H9 (cell line): ENCODE measurements at regions not wholly inside any gene's neighbourhood (a gene's known extent, or its start where the extent isn't known, plus 50 kb on each side); places are given as distances from the start of the nearest gene placed in this dataset.

Source experiments
- DNase-seq: peaks from one replicate; pipeline ENCODE4 v3.0.0-alpha.2; 2017
- H2AFZ ChIP-seq: one replicate; pipeline ENCODE4 v1.6.1; 2013; ENCODE audit warnings: mild to moderate bottlenecking, low read length, control low read depth, moderate library complexity
- H2AK5ac ChIP-seq: 2 replicates; pipeline ENCODE4 v1.6.1; 2013; ENCODE audit warnings: low read length, control low read depth, mixed read lengths; ENCODE audit not compliant: insufficient read length
- H2BK120ac ChIP-seq: one replicate; pipeline ENCODE4 v1.6.1; 2013; ENCODE audit warnings: low read depth, mild to moderate bottlenecking, low read length, control low read depth, inconsistent platforms; ENCODE audit not compliant: poor library complexity, severe bottlenecking
- H2BK12ac ChIP-seq: 2 replicates; pipeline ENCODE4 v1.6.1; 2013; ENCODE audit warnings: low read length, control low read depth, mixed read lengths, low read depth; ENCODE audit not compliant: insufficient read length
- H2BK15ac ChIP-seq: 2 replicates; pipeline ENCODE4 v1.6.1; 2013; ENCODE audit warnings: low read depth, low read length, control low read depth
- H2BK20ac ChIP-seq: one replicate; pipeline ENCODE4 v1.6.1; 2013; ENCODE audit warnings: low read depth, mild to moderate bottlenecking, low read length, control low read depth, inconsistent platforms; ENCODE audit not compliant: poor library complexity, severe bottlenecking
- H2BK5ac ChIP-seq: 2 replicates; pipeline ENCODE4 v1.6.1; 2013; ENCODE audit warnings: low read length, control low read depth, mixed read lengths; ENCODE audit not compliant: insufficient read length
- H3K14ac ChIP-seq: 2 replicates; pipeline ENCODE4 v1.6.1; 2013; ENCODE audit warnings: low read length, control low read depth; ENCODE audit not compliant: insufficient read depth
- H3K18ac ChIP-seq: 2 replicates; pipeline ENCODE4 v1.6.1; 2013; ENCODE audit warnings: low read depth, mild to moderate bottlenecking, mixed read lengths, low read length, control low read depth; ENCODE audit not compliant: insufficient read length
- H3K23ac ChIP-seq: 2 replicates; pipeline ENCODE4 v1.6.1; 2013; ENCODE audit warnings: low read length, control low read depth, mixed read lengths, low read depth; ENCODE audit not compliant: insufficient read length
- H3K23me2 ChIP-seq: 2 replicates; pipeline ENCODE4 v1.6.1; 2013; ENCODE audit warnings: low read depth, mild to moderate bottlenecking, mixed read lengths, low read length, control low read depth; ENCODE audit not compliant: insufficient read length, poor library complexity, severe bottlenecking
- H3K27ac ChIP-seq: 2 replicates; pipeline ENCODE4 v1.5.1; 2013; ENCODE audit warnings: low read length, control low read depth, mixed read lengths, low read depth; ENCODE audit not compliant: insufficient read length
- H3K27me3 ChIP-seq: 2 replicates; pipeline ENCODE4 v1.6.1; 2013; ENCODE audit warnings: low read length, control low read depth, inconsistent platforms; ENCODE audit not compliant: insufficient read depth
- H3K4ac ChIP-seq: 2 replicates; pipeline ENCODE4 v1.6.1; 2013; ENCODE audit warnings: low read depth, mild to moderate bottlenecking, control low read depth, inconsistent platforms, low read length, moderate library complexity
- H3K4me1 ChIP-seq: 2 replicates; pipeline ENCODE4 v1.6.1; 2013; ENCODE audit warnings: low read length, control low read depth, inconsistent platforms; ENCODE audit not compliant: insufficient read depth
- H3K4me2 ChIP-seq: 2 replicates; pipeline ENCODE4 v1.6.1; 2013; ENCODE audit warnings: low read length, control low read depth, mixed read lengths; ENCODE audit not compliant: insufficient read length, insufficient read depth
- H3K56ac ChIP-seq: 2 replicates; pipeline ENCODE4 v1.6.1; 2013; ENCODE audit warnings: low read depth, mild to moderate bottlenecking, mixed read lengths, low read length, control low read depth; ENCODE audit not compliant: insufficient read length
- H3K79me1 ChIP-seq: 2 replicates; pipeline ENCODE4 v1.6.1; 2013; ENCODE audit warnings: low read depth, mild to moderate bottlenecking, moderate library complexity, low read length, control low read depth, inconsistent platforms; ENCODE audit not compliant: insufficient read depth, poor library complexity, severe bottlenecking
- H3K79me2 ChIP-seq: 2 replicates; pipeline ENCODE4 v1.6.1; 2013; ENCODE audit warnings: low read length, control low read depth, inconsistent platforms; ENCODE audit not compliant: insufficient read depth
- H3K9ac ChIP-seq: 2 replicates; pipeline ENCODE4 v1.6.1; 2013; ENCODE audit warnings: low read length, control low read depth, mixed read lengths; ENCODE audit not compliant: insufficient read length; ENCODE audit errors: extremely low read depth
- H3K9me3 ChIP-seq: one replicate; pipeline ENCODE4 v1.6.1; 2013; ENCODE audit warnings: low read depth, low read length, inconsistent platforms; ENCODE audit not compliant: control insufficient read depth
- H3T11ph ChIP-seq: one replicate; pipeline ENCODE4 v1.6.1; 2013; ENCODE audit warnings: mild to moderate bottlenecking, low read length, control low read depth, inconsistent platforms
- H4K20me1 ChIP-seq: one replicate; pipeline ENCODE4 v1.6.1; 2013; ENCODE audit not compliant: control insufficient read depth, insufficient read length, insufficient read depth
- H4K5ac ChIP-seq: 2 replicates; pipeline ENCODE4 v1.6.1; 2013; ENCODE audit warnings: low read depth, mild to moderate bottlenecking, mixed read lengths, low read length, control low read depth; ENCODE audit not compliant: insufficient read length
- H4K8ac ChIP-seq: replicated peaks from 2 replicates; pipeline ENCODE4 v1.6.1; 2013; ENCODE audit warnings: low read length, control low read depth, mixed read lengths, low read depth; ENCODE audit not compliant: insufficient read length
- H4K91ac ChIP-seq: 2 replicates; pipeline ENCODE4 v1.6.1; 2013; ENCODE audit warnings: low read depth, mild to moderate bottlenecking, moderate library complexity, mixed read lengths, low read length, control low read depth; ENCODE audit not compliant: insufficient read length
- H3K27ac Mint-ChIP-seq, 3 experiments: 2 replicates in 2 of 3; 3 replicates in 1 of 3; pipeline ENCODE4 v1.8.0; 2020 to 2021; ENCODE audit warnings: mixed read lengths in 3 of 3, mild to moderate bottlenecking in 1 of 3, moderate library complexity in 1 of 3
- H3K27me3 Mint-ChIP-seq: 2 replicates; pipeline ENCODE4 v1.8.0; 2021; ENCODE audit warnings: low read depth, mild to moderate bottlenecking, moderate library complexity, mixed read lengths
- H3K36me3 Mint-ChIP-seq, 3 experiments: 2 replicates in 2 of 3; 3 replicates in 1 of 3; pipeline ENCODE4 v1.8.0; 2020 to 2021; ENCODE audit warnings: low read depth in 3 of 3, mixed read lengths in 3 of 3; ENCODE audit not compliant: insufficient read depth in 1 of 3
- H3K4me1 Mint-ChIP-seq, 2 experiments: 2 replicates each; pipeline ENCODE4 v1.8.0; 2020; ENCODE audit warnings: mixed read lengths in 2 of 2
- H3K4me3 Mint-ChIP-seq, 2 experiments: 2 replicates in 1 of 2; 3 replicates in 1 of 2; pipeline ENCODE4 v1.8.0; 2020 to 2021; ENCODE audit warnings: mild to moderate bottlenecking in 2 of 2, mixed read lengths in 2 of 2, moderate library complexity in 1 of 2
- H3K9me3 Mint-ChIP-seq, 2 experiments: 2 replicates in 1 of 2; 3 replicates in 1 of 2; pipeline ENCODE4 v1.8.0; 2020; ENCODE audit warnings: mild to moderate bottlenecking in 2 of 2, mixed read lengths in 2 of 2, moderate library complexity in 1 of 2
- CTCF ChIP-seq: fragments of 200-600 bp; sonication (generic); conservative IDR thresholded peaks from 3 replicates; pipeline ENCODE4 v1.8.0; 2021; ENCODE audit warnings: antibody characterized with exemption, mild to moderate bottlenecking
- WGBS: extraction: QIAGEN DNeasy Blood & Tissue Kit; methylation state at CpG from one replicate; pipeline ENCODE4 v1.1.7; 2013; ENCODE audit warnings: missing lambda C conversion rate, low lambda C conversion rate, mixed read lengths; ENCODE audit not compliant: insufficient read length; ENCODE audit errors: extremely low coverage; 5-methylcytosine and 5-hydroxymethylcytosine counted together

- H3K36me3 Mint-ChIP-seq, result no peaks in the 10 kb centered on the region
- no peaks in the 10 kb centered on the region for H3K23me2 ChIP-seq
- WGBS, result no CpG with 5 or more reads among the region's 4 CpGs
- H3K4me2 ChIP-seq, result no peak overlapping the region
- no peak overlapping the region for H4K8ac ChIP-seq
- H3K9me3 Mint-ChIP-seq, result no peaks in the 10 kb centered on the region
- no peak overlapping the region for H3K9ac ChIP-seq
- no peak overlapping the region for H2BK5ac ChIP-seq
- H3K4me3 Mint-ChIP-seq, result no peak overlapping the region
- no peak overlapping the region for H2BK120ac ChIP-seq
- H3K27me3 Mint-ChIP-seq, result no peaks in the 10 kb centered on the region
- no peak overlapping the region for H3K14ac ChIP-seq
- no peaks in the 10 kb centered on the region for H3K4me1 ChIP-seq
- no peak overlapping the region for H2BK20ac ChIP-seq
- no peak overlapping the region for H3K27ac ChIP-seq
- H2BK15ac ChIP-seq, result no peak overlapping the region
- no peaks in the 10 kb centered on the region for H3K79me1 ChIP-seq
- H3T11ph ChIP-seq, result no peak overlapping the region
- H4K5ac ChIP-seq, result no peak overlapping the region
- no peak for DNase-seq
- no peaks in the 10 kb centered on the region for H3K79me2 ChIP-seq
- no peak overlapping the region for H3K23ac ChIP-seq
- no peak overlapping the region for H2AK5ac ChIP-seq
- H4K20me1 ChIP-seq, result no peaks in the 10 kb centered on the region
- TF ChIP-seq CTCF, result no peak
- H3K18ac ChIP-seq, result no peak overlapping the region
- H3K27me3 ChIP-seq, result no peaks in the 10 kb centered on the region
- no peak overlapping the region for H2BK12ac ChIP-seq
- peaks cover 0 to 6% of the 10 kb centered on the region in 2 experiments; a peak in 1 of 4 replicates for H3K4me1 Mint-ChIP-seq
- no peak overlapping the region for H3K4ac ChIP-seq
- no peak overlapping the region for H3K56ac ChIP-seq
- no peak overlapping the region for H2AFZ ChIP-seq
- H3K9me3 ChIP-seq, result no peaks in the 10 kb centered on the region
- H4K91ac ChIP-seq, result no peak overlapping the region
- H3K27ac Mint-ChIP-seq, result no peak overlapping the region
Observed at GRCh38 chr2:19272039-19272438, 86.4 kb downstream of the OSR1 start.
